Mucosa of descending colon (tissue), 3 donors: ENCODE measurements at regions not wholly inside any gene's neighbourhood (a gene's known extent, or its start where the extent isn't known, plus 50 kb on each side); places are given as distances from the start of the nearest gene placed in this dataset.

Experiments used
- ATAC-seq: fragments of 200-7000 bp; cut with Tn5 transposase; one replicate; pipeline ENCODE4 v1.9.1; 2020; ENCODE audit warnings: mild to moderate bottlenecking, moderate library complexity
- DNase-seq, 3 donors: peaks; one replicate each; pipeline ENCODE4 v3.0.0-alpha.2; 2020
- H3K36me3 ChIP-seq: fragments of 200-600 bp; one replicate; pipeline ENCODE4 v1.8.0; 2021; ENCODE audit warnings: low read depth, mild to moderate bottlenecking
- H3K4me1 ChIP-seq: fragments of 200-600 bp; one replicate; pipeline ENCODE4 v1.8.0; 2021; ENCODE audit warnings: low read depth, mild to moderate bottlenecking
- H3K4me3 ChIP-seq: fragments of 200-600 bp; one replicate; pipeline ENCODE4 v1.8.0; 2021; ENCODE audit warnings: mild to moderate bottlenecking
- H3K9me3 ChIP-seq: fragments of 200-600 bp; one replicate; pipeline ENCODE4 v1.8.0; 2021; ENCODE audit warnings: mild to moderate bottlenecking
- intact Hi-C, 2 donors: fragments of 100-400 bp; cut with DNase I in 1 of 2; cut with micrococcal nuclease in 1 of 2; formaldehyde crosslinking; loops; one replicate each; pipeline versions ENCODE4 v1.11.0 to v1.11.1; 2022; cut with DNase I, micrococcal nuclease
- TF ChIP-seq, protein P1 (sequence below): fragments of 200-600 bp; IDR thresholded peaks from one replicate; pipeline ENCODE4 v1.8.0; 2022; ENCODE audit warnings: antibody characterized with exemption, mild to moderate bottlenecking
- donor health status: DM: no; HTN: no; CAD: no; lungs with moderate emphysema.
- donor health status: DM: no; HTN: no; CAD: no.
- donor health status: DM: no; HTN: yes; CAD: no.

- H3K36me3 ChIP-seq: no peaks in the 10 kb centered on the region
- ATAC-seq (no peak), DNase-seq (no peak)
- TF ChIP-seq, protein P1, sequence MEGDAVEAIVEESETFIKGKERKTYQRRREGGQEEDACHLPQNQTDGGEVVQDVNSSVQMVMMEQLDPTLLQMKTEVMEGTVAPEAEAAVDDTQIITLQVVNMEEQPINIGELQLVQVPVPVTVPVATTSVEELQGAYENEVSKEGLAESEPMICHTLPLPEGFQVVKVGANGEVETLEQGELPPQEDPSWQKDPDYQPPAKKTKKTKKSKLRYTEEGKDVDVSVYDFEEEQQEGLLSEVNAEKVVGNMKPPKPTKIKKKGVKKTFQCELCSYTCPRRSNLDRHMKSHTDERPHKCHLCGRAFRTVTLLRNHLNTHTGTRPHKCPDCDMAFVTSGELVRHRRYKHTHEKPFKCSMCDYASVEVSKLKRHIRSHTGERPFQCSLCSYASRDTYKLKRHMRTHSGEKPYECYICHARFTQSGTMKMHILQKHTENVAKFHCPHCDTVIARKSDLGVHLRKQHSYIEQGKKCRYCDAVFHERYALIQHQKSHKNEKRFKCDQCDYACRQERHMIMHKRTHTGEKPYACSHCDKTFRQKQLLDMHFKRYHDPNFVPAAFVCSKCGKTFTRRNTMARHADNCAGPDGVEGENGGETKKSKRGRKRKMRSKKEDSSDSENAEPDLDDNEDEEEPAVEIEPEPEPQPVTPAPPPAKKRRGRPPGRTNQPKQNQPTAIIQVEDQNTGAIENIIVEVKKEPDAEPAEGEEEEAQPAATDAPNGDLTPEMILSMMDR: no peak
- no peaks in the 10 kb centered on the region for H3K9me3 ChIP-seq
- H3K4me3 ChIP-seq: no peak overlapping the region
- intact Hi-C loops: loop anchor here (10.0 kb wide), 2 partner anchors 335 to 345 kb away; partner anchors contain the start of gene MYCN (in 1 of the 2)
- H3K4me1 ChIP-seq: no peaks in the 10 kb centered on the region
Observed at GRCh38 chr2:16279641-16280040, 339.3 kb downstream of the MYCN start.

GRCh38 chr2:16279201-16279570, 338.8 kb downstream of the MYCN start:
- DNase-seq (no peak), ATAC-seq (no peak)
- intact Hi-C loops: no loop called here
- H3K36me3 ChIP-seq: no peaks in the 10 kb centered on the region
- TF ChIP-seq, protein P1: no peak
- no peaks in the 10 kb centered on the region for H3K9me3 ChIP-seq
- no peak overlapping the region for H3K4me3 ChIP-seq
- no peaks in the 10 kb centered on the region for H3K4me1 ChIP-seq

- Histone ChIP-seq H3K4me3 (no peak overlapping the region), H3K9me3 (no peaks in the 10 kb centered on the region), H3K36me3 (no peaks in the 10 kb centered on the region), H3K4me1 (no peaks in the 10 kb centered on the region)
- DNase-seq (no peak), ATAC-seq (no peak)
- intact Hi-C loops: no loop called here
- TF ChIP-seq, protein P1: no peak
Observed at GRCh38 chr2:16278421-16279200, 338.3 kb downstream of the MYCN start.

DNA sequence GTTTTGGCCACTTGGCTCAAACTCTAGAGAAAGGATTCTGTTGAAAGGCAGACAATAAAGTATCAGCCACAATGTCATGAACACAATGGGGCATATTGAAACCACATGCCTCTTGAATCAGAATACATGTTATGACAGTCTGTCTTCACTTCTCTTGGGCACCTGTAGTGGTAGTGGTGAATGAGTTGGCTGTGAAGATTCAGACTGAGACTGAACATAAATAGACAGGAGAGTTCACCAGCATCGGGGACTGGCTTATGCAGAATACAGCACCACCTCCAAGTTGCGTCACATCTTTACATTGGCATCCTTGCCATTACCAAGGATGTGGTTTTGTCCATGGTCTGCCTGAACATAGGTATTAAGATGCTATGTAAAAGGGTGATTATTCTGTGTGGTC, 336.8 kb downstream of the MYCN start:
- Histone ChIP-seq H3K9me3 (no peaks in the 10 kb centered on the region), H3K4me3 (no peak overlapping the region), H3K36me3 (no peaks in the 10 kb centered on the region), H3K4me1 (no peaks in the 10 kb centered on the region)
- ATAC-seq (no peak), DNase-seq (no peak)
- intact Hi-C loops: no loop called here
- TF ChIP-seq, protein P1: no peak

DNA sequence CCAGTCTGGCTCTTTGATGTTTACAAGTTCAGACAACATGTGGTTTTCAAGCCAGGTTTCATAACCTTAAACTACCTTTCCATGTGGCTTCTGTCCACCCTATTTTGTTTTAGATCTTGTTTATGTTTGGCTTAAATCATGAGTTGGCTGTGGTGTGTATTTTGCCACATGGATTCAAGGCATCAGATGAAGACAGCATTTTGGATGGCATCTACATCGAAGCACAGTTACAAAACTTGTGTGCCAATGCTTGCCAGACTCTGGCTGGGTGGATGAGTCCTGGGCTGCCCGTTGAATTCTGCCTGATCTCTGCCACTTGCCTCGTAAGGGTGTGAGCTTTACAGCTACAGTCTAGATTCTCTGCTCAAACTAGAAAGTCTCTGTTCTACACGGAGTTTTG, 335.3 kb downstream of the MYCN start:
- intact Hi-C loops: no loop called here
- no peaks in the 10 kb centered on the region for H3K36me3 ChIP-seq
- no peak for DNase-seq
- H3K9me3 ChIP-seq: no peaks in the 10 kb centered on the region
- ATAC-seq: no peak
- H3K4me3 ChIP-seq: no peak overlapping the region
- no peaks in the 10 kb centered on the region for H3K4me1 ChIP-seq
- TF ChIP-seq, protein P1: no peak

- TF ChIP-seq, protein P1: no peak
- Histone ChIP-seq H3K4me1 (no peaks in the 10 kb centered on the region), H3K4me3 (no peak overlapping the region), H3K36me3 (no peaks in the 10 kb centered on the region), H3K9me3 (no peaks in the 10 kb centered on the region)
- DNase-seq (no peak), ATAC-seq (no peak)
- intact Hi-C loops: no loop called here
Observed at GRCh38 chr2:16275131-16275530, 334.8 kb downstream of the MYCN start.
